ENCODE measurements at regions not wholly inside any gene's neighbourhood (a gene's known extent, or its start where the extent isn't known, plus 50 kb on each side); places are given as distances from the start of the nearest gene placed in this dataset.

GRCh38 chr4:33334416-33334815 lies 2614.2 kb downstream of the PCDH7 start:
- no peak for DNase-seq (ENCODE audit: low spot score)

- no peak for DNase-seq (ENCODE audit: low spot score)
These were observed 2619.6 kb downstream of the PCDH7 start for GRCh38 chr4:33339762-33340161.

- no peak for DNase-seq (ENCODE audit: low spot score)
These were observed 2620.0 kb downstream of the PCDH7 start for GRCh38 chr4:33340168-33340567.

- no peak for DNase-seq (ENCODE audit: low spot score)
These were observed 2629.2 kb downstream of the PCDH7 start for GRCh38 chr4:33349376-33349775.

GRCh38 chr4:33357121-33357520 lies 2637.0 kb downstream of the PCDH7 start:
- no peak for DNase-seq (ENCODE audit: low spot score)

GRCh38 chr4:33369446-33369845 lies 2649.3 kb downstream of the PCDH7 start:
- no peak for DNase-seq (ENCODE audit: low spot score)

GRCh38 chr4:33381816-33382215 lies 2661.6 kb downstream of the PCDH7 start:
- DNase-seq (ENCODE audit: low spot score): no peak

GRCh38 chr4:33386764-33387163 lies 2666.6 kb downstream of the PCDH7 start:
- DNase-seq (ENCODE audit: low spot score): no peak

GRCh38 chr4:33390976-33391375 lies 2670.8 kb downstream of the PCDH7 start:
- no peak for DNase-seq (ENCODE audit: low spot score)

GRCh38 chr4:33395731-33396485 lies 2675.7 kb downstream of the PCDH7 start:
- DNase-seq (ENCODE audit: low spot score): no peak

GRCh38 chr4:33400504-33400903 lies 2680.3 kb downstream of the PCDH7 start:
- no peak for DNase-seq (ENCODE audit: low spot score)

GRCh38 chr4:33407496-33407895 lies 2687.3 kb downstream of the PCDH7 start:
- no peak for DNase-seq (ENCODE audit: low spot score)

- DNase-seq (ENCODE audit: low spot score): no peak
These were observed 2691.0 kb downstream of the PCDH7 start for GRCh38 chr4:33411182-33411581.

GRCh38 chr4:33421887-33422286 lies 2701.7 kb downstream of the PCDH7 start:
- DNase-seq (ENCODE audit: low spot score): no peak

GRCh38 chr4:33422656-33423055 lies 2702.5 kb downstream of the PCDH7 start:
- no peak for DNase-seq (ENCODE audit: low spot score)

GRCh38 chr4:33425936-33426335 lies 2705.8 kb downstream of the PCDH7 start:
- no peak for DNase-seq (ENCODE audit: low spot score)

GRCh38 chr4:33427676-33428075 lies 2707.5 kb downstream of the PCDH7 start:
- no peak for DNase-seq (ENCODE audit: low spot score)

GRCh38 chr4:33429971-33430370 lies 2709.8 kb downstream of the PCDH7 start:
- DNase-seq (ENCODE audit: low spot score): no peak

GRCh38 chr4:33437406-33437805 lies 2717.2 kb downstream of the PCDH7 start:
- DNase-seq (ENCODE audit: low spot score): peak; percentile 1

- no peak for DNase-seq (ENCODE audit: low spot score)
These were observed 2726.8 kb downstream of the PCDH7 start for GRCh38 chr4:33446953-33447352.

GRCh38 chr4:33448948-33449347 lies 2728.8 kb downstream of the PCDH7 start:
- DNase-seq (ENCODE audit: low spot score): no peak

- DNase-seq (ENCODE audit: low spot score): no peak
These were observed 2733.3 kb downstream of the PCDH7 start for GRCh38 chr4:33453436-33453835.

- no peak for DNase-seq (ENCODE audit: low spot score)
These were observed 2733.7 kb downstream of the PCDH7 start for GRCh38 chr4:33453916-33454315.

- DNase-seq (ENCODE audit: low spot score): no peak
These were observed 2745.4 kb downstream of the PCDH7 start for GRCh38 chr4:33465565-33465964.
